ENCODE measurements at regions not wholly inside any gene's neighbourhood (a gene's known extent, or its start where the extent isn't known, plus 50 kb on each side); places are given as distances from the start of the nearest gene placed in this dataset.

DNA sequence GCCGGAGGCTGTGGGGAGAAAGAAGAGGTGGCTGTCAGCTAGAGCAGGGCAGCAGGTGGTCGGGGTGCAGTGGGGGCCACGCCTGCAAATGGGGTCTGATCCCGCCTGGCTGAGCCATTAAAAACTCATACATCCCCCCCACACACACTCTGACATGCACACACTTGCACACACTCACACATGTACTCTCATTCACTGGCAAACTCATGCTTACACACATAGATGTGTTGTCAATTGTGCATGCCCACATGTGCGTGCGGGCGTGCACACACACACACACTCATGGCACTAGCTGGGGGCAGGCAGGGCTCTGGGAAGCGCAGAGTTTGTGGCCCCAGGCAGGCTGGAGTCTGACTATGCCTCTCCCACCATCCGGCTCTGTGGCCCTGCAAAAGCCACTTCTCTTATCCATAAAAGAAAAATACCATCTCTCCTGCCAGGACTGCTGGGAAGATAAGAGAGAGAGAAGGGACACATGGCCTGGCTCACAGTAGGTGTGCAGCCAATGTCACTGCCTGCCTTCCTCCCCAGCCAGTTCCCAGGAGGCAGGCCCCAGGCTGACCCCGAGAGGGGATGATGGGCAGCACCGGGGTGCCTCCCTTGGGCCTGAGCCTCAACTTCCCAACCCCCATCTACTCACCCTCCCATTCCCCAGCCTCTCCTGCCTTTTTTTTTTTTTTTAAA, 163.5 kb upstream of the LINGO1 start:
- DNase-seq = no peak

DNA sequence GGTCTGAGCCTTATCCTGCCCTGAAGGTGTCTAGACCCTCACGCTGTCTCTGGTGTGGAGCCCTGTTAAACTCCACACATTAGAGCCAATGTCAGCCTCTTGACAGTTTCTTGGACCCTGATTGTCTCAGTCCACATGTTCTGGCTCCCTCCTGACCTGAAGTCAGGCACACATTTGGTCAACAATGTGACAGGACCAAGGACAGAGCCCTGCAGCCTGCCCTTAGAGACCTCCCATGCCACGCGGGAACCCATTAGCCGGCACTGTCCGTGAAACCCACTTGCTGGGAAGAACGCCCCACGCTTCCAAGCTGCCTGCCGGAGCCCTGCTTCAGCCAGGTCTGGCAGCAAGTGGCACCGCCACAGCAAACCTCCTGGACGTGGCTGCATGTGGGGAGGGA, 162.7 kb upstream of the LINGO1 start:
- DNase-seq = no peak

DNA sequence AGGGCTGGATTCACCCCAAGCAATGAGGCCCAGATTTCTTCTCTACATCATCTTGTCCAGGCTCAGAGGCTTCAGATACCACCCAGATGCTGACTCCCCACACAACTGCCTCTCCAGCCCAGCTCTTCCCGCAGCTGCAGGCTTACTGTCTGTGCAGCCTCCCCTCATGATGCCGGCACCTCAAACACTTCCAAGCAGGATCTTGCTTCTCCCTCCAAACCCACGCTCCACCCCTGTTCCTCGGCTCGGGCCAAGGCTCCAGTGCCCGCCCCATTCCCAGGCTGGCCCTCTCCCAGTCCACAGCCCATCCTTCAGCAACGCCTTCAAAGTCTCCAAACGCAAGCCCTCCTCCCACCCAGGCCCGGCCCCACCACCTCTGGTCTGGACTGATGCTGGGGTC, 159.2 kb upstream of the LINGO1 start:
- no peak for DNase-seq

DNA sequence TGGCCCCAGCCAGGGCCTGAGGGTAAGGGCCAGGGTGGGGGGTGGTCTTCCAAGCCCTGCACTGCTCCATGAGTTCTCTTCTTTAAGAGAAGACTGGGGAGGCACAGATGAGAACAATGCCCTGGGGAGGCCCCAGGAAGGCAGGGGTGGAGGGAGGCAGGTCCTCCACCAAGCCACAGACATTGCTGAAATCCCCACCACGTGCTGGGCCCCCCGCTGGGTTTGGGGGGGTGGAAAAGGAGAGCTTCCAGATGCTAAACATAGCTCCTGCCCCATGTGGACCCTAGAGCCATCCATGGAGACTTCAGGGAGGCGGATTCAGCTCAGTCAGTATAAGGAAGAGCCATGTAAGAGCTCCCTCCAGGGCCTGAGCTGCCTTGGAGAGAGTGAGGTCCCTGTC, 157.8 kb upstream of the LINGO1 start:
- DNase-seq = no peak

DNA sequence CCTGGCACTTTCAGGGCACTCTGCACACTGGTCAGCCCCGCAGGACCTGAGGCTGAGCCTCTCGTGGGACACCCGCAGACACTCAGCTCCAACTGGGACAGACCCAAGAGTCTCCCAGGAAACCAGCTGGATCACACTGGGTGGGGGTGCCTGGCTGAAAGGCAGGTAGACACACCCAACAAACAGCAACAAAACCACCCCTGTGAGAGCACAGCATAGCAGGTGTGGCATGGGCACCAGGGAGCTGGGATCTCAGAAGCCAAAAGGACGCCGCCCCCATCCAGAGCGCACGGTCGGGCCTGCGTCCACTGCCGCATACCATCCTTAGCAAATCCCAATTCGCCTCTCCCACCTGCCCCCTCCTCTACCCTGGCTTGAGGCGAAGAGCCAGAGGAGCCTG, 154.2 kb upstream of the LINGO1 start:
- no peak for DNase-seq

DNA sequence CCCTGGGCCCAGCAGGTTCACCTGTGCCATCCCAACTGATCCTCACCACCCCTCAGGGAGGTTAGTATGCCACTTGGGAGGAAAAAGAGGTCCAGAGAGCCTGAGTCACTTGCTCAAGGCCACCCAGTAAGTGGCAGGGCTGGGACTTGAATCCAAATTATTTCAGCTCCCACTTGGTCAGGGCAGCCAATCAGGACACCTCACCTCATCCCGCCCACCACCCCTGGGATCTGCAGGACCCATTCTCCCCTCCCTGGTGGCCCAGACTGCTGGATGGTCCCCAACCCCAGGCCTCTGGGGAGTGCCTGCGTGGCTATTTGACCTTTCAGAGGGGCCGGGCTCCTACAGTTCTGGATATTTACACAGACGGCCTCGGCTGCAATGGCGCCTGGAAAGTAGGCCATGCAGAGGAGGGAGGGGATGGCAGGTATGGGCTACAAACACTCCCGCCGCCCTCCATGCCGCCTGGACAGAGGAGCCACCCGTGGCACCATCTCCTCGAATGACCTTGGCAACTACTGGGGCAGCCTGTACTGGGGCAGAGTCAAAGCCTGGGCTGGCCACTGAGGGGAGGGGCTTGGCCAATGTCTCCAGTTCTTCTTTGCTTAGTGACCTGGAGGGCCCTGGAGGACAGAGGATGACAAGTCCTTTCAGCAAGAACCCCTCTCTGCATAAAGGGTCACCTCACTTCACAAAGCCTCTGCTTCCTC, 153.6 kb upstream of the LINGO1 start:
- no peak for DNase-seq

DNA sequence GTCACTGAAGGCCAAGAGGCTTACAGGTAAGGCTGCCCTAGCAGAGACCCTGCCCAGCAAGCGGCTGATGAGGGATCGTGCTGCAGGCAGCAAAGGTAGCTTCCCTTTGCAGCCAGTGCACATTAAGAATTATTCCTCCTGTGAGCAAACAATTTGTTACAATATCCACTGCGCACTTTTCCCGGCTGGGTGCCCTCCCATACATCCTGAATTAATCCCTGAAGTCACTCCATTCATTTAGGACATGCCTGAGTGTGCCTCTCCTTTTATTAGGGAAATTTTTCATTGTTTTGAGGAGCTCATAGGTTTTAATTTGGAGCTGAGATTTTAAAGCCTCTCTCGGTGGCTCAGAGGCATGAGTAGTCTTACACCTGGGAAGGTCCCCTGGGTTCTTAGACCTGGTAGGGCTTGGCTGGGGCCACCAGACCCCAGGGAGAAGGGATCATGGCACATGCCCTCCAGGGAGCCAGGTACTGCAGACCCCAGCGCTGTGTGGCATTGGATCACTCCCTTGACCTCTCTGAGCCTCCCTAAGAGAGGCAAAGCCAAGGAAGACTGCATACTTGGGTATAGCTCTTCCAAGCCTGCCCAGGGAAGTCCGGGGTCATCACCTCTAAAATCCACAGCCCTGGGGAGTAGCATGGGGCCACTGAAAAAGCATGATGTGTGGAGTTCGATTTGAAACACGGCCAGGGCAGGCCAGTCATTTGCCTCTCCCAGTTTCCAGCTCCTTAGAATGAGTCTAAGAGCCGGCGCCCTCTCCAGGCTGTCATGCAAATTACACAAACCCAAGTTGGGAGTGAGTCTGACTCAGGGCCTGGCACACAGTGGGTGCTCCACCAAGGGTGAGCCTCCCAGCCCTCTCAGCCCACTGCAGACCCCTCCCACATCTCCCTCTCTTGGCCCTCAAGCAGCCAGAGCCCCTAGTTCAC, 151.9 kb upstream of the LINGO1 start:
- DNase-seq = no peak

DNA sequence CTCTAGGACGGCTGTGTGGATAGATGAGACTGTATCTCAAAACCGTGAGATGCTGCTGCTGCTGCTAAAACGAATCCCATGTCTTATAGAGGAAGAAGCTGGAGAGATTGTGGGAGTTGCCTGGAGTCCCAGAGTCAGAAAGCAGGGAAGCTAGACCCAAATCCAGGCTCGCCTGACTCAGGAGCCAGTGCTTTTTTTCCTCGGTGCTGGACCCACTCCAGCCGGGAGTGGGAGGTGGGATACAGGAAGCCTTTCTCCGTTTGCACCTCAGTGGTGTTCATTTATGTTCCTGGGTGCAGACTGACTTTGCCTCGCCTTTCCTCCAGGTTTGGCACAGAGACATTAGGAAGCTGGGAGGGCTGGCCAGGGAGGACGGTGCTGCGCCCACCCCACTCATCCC, 150.9 kb upstream of the LINGO1 start:
- no peak for DNase-seq

DNA sequence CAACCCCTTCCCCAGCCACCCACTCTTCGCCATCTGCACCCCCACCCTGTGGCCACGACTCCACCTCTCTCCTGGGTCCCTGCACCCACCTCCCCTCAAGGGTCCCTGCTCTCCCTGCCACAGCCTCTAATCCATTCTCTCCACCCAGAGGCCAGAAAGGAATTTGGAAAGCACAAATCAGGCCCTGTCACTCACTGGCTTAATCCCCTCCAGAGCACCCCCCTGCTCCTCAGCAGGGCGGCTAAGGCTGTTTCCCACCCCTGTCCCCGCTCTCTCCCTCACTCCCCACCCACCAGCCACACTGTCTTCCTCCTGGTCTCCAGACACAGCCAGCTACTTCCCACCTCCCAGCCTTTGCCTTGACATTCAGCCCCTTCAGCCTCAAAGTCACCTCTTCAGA, 150.0 kb upstream of the LINGO1 start:
- DNase-seq = no peak

DNA sequence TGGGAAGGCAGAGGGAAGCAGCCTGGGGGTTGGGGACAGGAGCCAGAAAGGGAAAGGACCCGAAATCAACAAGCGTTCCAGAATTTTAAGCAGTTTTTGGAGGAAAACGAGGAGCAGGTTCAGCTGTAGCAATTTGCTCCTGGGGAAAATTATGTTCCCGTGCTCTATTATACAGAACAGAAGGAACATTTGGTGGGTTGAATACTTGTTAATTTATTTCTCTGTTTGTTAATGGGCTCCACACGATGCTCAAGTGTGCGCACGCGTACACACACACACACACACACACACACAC, 149.2 kb upstream of the LINGO1 start:
- DNase-seq = no peak

DNA sequence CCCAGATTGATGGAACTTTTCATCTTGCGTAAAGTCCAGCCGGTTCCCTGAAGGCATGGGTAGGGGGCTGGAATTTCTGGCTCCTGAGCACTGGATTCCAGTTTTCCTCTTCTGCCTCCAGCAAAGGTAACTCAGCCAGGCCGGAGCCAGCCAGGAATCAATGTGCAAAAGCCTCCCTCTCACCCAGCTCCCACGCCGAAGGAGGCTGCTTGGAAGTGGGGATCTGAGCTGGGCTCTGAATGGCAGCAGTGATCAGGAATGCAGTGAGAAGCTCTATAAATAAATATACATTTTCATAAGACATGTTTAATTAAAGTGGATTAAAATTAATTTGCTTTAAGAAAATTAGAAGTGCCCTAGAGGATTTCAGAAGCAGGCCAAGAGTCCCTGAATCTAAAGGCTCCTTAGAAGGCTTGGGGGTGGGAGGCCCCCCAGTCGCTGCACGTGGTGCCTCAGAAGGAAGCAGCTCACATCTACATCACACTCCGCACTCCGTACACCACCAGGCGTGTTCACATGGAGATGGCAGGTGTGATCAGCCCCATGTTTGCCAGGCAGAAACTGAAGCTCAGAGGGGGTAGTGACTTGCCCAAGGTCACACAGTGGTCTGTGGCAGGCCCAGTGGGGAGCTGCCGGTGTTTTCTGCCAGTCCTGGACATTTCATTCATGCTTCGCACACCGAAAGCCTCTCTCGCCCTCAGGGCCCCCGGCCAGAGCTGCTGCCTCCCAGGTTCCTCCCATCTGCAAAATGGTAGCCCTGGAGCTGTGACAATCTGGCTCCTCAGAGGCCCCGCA, 148.6 kb upstream of the LINGO1 start:
- DNase-seq = no peak

DNA sequence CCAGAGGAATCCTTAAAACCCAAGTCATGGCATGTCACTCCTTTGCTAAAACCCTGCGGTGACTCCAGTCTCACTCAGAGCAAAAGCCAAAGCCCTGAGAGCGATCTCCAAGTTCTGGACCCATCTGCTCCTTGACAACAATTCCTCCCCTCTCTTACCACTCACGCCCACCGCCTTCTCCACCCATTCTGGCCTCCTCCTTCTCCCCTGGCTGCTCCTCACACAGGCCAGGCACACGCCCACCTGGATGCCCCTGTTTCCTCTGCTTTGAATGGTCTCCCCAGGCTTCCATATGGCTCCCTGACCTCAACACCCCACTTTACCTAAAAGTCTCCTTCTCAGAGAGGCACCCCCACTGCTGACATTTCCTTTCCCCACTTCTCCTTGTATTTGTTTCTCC, 146.1 kb upstream of the LINGO1 start:
- DNase-seq = no peak

DNA sequence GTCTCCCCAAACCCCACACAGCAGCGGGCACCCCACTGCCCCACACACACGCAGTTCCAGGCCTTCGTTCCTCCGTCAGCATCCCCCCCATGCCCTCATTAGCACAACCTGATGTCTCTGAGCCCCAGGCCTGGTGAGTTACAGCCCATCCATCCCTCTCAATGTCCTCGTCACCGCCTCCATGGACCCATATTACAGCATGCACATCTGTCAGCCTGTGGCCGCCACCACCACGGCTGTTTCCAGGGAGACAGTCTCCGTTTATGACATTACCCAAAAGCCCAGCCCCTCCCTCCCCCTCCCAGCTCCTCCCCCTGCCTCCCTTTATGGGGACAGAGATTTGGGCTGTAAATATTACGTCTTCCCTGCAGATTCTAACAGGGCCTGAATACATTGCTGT, 143.1 kb upstream of the LINGO1 start:
- no peak for DNase-seq

DNA sequence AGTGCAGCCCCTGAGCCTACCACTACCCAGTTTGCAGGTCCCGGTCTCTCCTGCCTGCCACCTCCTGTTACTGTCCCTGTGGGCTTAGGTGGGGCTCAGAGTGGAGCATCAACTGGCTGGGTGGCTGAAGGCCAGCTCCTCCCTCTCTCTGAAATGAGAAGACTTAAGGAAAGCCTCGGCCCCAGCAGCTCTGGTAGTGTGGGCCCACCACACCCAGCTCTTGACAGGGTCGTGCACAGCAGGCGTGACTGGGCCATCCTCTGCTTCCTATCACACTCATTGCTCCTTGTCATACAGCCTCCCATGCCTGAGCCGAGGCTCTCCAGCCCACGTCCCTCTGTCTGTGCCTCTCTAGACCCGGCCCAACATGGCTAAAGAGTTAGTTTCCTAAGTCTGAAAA, 142.7 kb upstream of the LINGO1 start:
- no peak for DNase-seq

DNA sequence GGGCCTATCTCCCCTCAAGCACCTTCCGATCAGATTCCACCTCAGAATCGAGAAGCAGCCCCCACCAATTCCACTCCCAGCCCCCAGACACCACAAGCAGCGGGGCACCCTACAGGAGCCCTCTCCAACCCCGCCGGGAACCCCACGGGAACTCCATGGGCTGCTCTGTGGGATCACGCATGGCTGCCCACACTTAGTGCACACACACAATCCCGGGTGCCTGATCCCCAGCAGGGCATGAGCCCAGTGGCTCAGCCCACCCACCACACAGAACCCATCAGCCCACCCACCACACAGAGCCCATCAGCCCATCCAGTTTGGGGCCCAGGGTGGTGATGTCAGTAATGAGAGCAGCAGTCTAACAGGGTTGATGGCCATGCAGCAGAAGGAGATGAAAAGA, 141.6 kb upstream of the LINGO1 start:
- DNase-seq = no peak

DNA sequence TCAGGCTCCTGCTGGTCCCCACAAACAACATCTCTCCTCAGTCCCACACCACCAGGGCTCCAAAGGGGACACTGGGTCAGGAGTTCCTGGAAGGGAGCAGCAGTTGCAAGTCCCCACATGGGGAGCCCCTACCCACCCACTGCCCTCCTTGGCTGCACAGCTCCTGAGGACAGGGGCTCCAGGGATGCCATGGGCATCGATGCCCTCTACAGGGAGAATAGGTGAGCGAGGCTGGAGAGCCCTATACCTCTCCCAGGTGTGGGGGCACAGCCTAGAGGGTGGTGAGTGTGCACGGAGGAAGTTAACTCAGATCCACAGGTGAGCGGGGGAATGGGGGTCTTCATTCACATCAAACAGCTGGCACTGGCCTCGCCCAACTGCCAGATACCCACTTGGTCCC, 141.2 kb upstream of the LINGO1 start:
- DNase-seq = no peak

DNA sequence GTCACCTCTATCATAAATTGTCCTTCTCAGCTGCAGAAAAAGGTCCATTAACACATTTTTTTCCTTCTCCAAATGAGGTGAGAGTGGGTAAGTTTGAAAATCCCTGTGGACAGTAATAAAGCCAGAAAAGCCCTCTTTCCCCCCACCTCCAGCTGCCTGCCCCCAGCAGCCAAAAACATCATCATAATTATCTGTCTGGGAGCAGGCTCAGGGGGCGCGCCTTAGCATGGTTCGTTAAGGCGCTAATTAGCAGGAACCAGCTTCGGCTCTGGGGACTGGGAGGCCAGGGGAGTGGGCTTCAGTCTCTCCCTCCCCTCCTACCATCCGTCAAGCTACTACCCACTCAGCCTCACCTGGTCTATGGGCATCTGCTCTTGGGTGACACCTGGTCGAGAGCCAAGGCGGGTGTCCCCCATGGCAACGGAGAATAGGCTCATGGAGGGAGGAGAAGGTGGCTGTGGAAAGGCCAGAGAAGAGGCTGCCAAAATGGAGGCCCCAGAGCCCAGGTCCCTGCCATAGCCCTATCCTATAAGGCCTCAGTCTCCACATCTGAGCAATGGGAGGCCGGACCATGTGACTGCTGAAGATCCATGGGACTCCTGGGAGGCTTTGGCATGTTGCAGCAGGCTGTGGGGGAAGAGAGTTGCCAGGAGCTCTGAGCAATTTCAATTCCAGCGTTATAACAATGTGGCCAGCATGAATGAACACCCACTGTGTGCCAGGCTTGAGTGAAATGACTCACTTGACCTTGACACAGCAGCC, 140.1 kb upstream of the LINGO1 start:
- DNase-seq = no peak

DNA sequence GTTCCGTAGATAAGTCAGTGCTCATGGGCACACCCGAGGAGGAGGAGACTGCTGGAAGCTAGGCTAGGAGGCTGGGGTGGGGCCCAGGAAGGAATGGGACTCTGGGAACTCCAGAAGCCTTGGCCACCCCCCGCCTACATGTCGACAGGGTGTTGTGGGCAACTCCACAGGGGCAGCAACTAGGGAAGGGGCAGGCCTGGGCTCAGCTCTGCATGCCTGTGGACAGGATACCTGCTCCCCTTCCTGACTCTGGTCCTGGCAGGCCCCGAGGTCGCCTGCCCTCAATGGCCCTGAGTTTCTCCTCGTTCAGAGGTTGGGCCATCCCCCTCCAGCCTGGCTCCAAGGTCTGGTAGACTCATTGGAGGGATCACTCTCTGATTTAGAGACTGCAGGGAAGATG, 138.9 kb upstream of the LINGO1 start:
- no peak for DNase-seq

DNA sequence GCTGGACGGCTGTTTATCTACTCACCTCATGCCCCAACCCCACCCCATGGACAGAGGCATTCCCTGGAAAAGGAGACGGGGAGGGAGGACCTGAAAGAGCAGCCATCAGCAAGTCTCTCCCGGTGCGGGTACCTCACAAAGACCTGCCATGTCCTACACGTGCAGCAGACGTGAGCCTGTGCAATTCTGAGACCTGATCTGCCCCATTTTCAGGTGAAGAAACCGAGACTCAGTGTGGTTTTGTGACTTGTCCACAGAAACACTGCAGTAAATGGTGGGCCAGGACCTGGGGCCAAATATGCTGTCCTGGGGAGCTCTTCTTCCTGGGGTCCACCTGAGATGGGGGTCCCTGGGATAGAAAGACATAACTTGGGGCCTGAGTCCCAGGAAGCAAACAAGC, 137.0 kb upstream of the LINGO1 start:
- no peak for DNase-seq

DNA sequence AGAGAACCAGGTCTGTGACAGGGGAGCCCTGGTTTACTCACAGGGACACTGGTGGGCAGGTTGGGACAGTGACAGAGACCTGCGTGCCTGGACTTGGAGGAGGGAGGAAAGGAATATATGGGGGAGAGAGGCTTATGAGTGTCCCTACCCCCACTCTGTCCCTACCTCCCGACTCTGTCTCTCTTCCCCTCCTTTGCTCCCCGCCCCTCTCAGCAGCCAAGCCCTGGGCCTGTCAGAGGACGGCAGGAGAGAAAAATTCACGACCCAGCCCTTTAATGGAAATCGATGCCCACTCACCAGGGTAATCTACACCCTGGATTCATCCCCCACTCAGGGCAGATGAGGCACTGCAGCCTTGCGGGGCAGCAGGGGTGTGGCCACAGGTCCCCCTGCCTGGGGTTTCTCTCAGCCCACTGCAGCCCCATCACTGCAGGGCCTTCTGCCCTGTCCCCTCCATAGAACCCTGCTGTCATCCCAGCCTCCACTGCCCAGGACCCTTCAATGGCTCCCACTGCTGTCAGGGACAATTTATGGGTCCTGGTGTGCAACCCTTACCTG, 135.9 kb upstream of the LINGO1 start:
- DNase-seq = no peak

DNA sequence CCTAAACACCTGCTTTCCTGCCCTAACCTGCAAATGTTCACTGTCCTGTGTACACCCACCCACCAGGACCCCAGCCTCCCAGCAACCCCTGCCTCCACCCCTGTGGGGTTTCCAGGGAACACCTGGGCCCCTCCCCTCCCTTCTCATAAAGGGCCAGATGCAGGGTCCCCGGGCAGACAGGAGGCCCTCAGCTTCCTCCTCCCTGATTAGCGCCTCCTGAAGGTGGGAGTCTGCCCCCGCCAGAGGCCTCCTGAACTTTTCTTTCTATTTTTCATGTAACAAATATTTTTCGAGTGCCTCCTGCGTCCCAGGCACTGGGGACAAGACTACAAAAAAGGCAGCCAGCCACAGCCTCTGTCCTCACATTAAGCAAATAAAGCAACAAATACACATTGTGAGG, 135.4 kb upstream of the LINGO1 start:
- no peak for DNase-seq
